ENCODE measurements at regions not wholly inside any gene's neighbourhood (a gene's known extent, or its start where the extent isn't known, plus 50 kb on each side); places are given as distances from the start of the nearest gene placed in this dataset.
A peak's percentile ranks its signal among the peaks of the same experiment; 100 is the strongest.

- Histone ChIP-seq H3K79me2 (ENCODE audit: control insufficient read depth, insufficient read depth, low read length) (no peaks in the 10 kb centered on the region), H3K36me3 (ENCODE audit: control insufficient read depth, insufficient read depth, low read length) (no peaks in the 10 kb centered on the region), H3K4me1 (ENCODE audit: control insufficient read depth, extremely low read depth, insufficient read depth, low read length) (no peaks in the 10 kb centered on the region), H3K4me2 (ENCODE audit: extremely low read depth, insufficient read depth, low read length) (peak overlapping the region; percentile 8), H3K4me3 (replicated peaks in 1 of 4; ENCODE audit: control extremely low read depth in 1 of 4, insufficient read depth in 1 of 4, low read depth in 3 of 4, low read length in 4 of 4) (no peak overlapping the region), H3K27ac (ENCODE audit: insufficient read depth, low read length) (no peak overlapping the region), H3K27me3 (ENCODE audit: control insufficient read depth, insufficient read depth, low read length) (no peaks in the 10 kb centered on the region), H3K9me3 (ENCODE audit: control insufficient read depth, insufficient read depth, low read depth, low read length) (no peaks in the 10 kb centered on the region), H4K20me1 (ENCODE audit: control insufficient read depth, extremely low read depth, insufficient read depth, low read length) (no peaks in the 10 kb centered on the region), H3K9ac (ENCODE audit: insufficient read depth, low read length) (no peak overlapping the region), H2AFZ (ENCODE audit: low read length) (no peak overlapping the region)
- TF ChIP-seq EZH2 (IDR thresholded peaks at IDR 0.05; ENCODE audit: low read length, missing control alignments) (no peak), CTCF (conservative IDR thresholded peaks at IDR 0.05 in 1 of 2, IDR thresholded peaks at IDR 0.05 in 1 of 2; ENCODE audit: low read depth in 1 of 2, low read length in 2 of 2) (no peak)
- peak in 1 of 2 donors; percentile 11 for DNase-seq (ENCODE audit: low read depth in 2 of 2)
These were observed 168.0 kb downstream of the SPP2 start for GRCh38 chr2:234218266-234219045.

- H4K20me1 ChIP-seq (ENCODE audit: control insufficient read depth, extremely low read depth, insufficient read depth, low read length) = no peaks in the 10 kb centered on the region
- H3K9me3 ChIP-seq (ENCODE audit: control insufficient read depth, insufficient read depth, low read depth, low read length) = no peaks in the 10 kb centered on the region
- no peak for DNase-seq (ENCODE audit: low read depth in 2 of 2)
- no peak overlapping the region for H3K27ac ChIP-seq (ENCODE audit: insufficient read depth, low read length)
- H3K36me3 ChIP-seq (ENCODE audit: control insufficient read depth, insufficient read depth, low read length) = no peaks in the 10 kb centered on the region
- TF ChIP-seq CTCF (conservative IDR thresholded peaks at IDR 0.05 in 1 of 2, IDR thresholded peaks at IDR 0.05 in 1 of 2; ENCODE audit: low read depth in 1 of 2, low read length in 2 of 2) (no peak), EZH2 (IDR thresholded peaks at IDR 0.05; ENCODE audit: low read length, missing control alignments) (no peak)
- no peak overlapping the region for H2AFZ ChIP-seq (ENCODE audit: low read length)
- no peaks in the 10 kb centered on the region for H3K27me3 ChIP-seq (ENCODE audit: control insufficient read depth, insufficient read depth, low read length)
- H3K9ac ChIP-seq (ENCODE audit: insufficient read depth, low read length) = no peak overlapping the region
- H3K4me2 ChIP-seq (ENCODE audit: extremely low read depth, insufficient read depth, low read length) = no peak overlapping the region
- H3K4me3 ChIP-seq (replicated peaks in 1 of 4; ENCODE audit: control extremely low read depth in 1 of 4, insufficient read depth in 1 of 4, low read depth in 3 of 4, low read length in 4 of 4) = no peak overlapping the region
- H3K4me1 ChIP-seq (ENCODE audit: control insufficient read depth, extremely low read depth, insufficient read depth, low read length) = no peaks in the 10 kb centered on the region
- H3K79me2 ChIP-seq (ENCODE audit: control insufficient read depth, insufficient read depth, low read length) = no peaks in the 10 kb centered on the region
These were observed 162.0 kb downstream of the SPP2 start for GRCh38 chr2:234212534-234212933.

GRCh38 chr2:234211797-234212196 is 161.3 kb downstream of the SPP2 start:
- H4K20me1 ChIP-seq (ENCODE audit: control insufficient read depth, extremely low read depth, insufficient read depth, low read length) = no peaks in the 10 kb centered on the region
- H3K79me2 ChIP-seq (ENCODE audit: control insufficient read depth, insufficient read depth, low read length) = no peaks in the 10 kb centered on the region
- TF ChIP-seq EZH2 (IDR thresholded peaks at IDR 0.05; ENCODE audit: low read length, missing control alignments) (no peak), CTCF (conservative IDR thresholded peaks at IDR 0.05 in 1 of 2, IDR thresholded peaks at IDR 0.05 in 1 of 2; ENCODE audit: low read depth in 1 of 2, low read length in 2 of 2) (no peak)
- DNase-seq (ENCODE audit: low read depth in 2 of 2) = peak; percentile 28 to 32
- H3K9ac ChIP-seq (ENCODE audit: insufficient read depth, low read length) = no peak overlapping the region
- H3K36me3 ChIP-seq (ENCODE audit: control insufficient read depth, insufficient read depth, low read length) = no peaks in the 10 kb centered on the region
- H3K27me3 ChIP-seq (ENCODE audit: control insufficient read depth, insufficient read depth, low read length) = no peaks in the 10 kb centered on the region
- no peaks in the 10 kb centered on the region for H3K4me1 ChIP-seq (ENCODE audit: control insufficient read depth, extremely low read depth, insufficient read depth, low read length)
- H3K27ac ChIP-seq (ENCODE audit: insufficient read depth, low read length) = no peak overlapping the region
- H3K4me2 ChIP-seq (ENCODE audit: extremely low read depth, insufficient read depth, low read length) = no peak overlapping the region
- no peak overlapping the region for H2AFZ ChIP-seq (ENCODE audit: low read length)
- H3K4me3 ChIP-seq (replicated peaks in 1 of 4; ENCODE audit: control extremely low read depth in 1 of 4, insufficient read depth in 1 of 4, low read depth in 3 of 4, low read length in 4 of 4) = no peak overlapping the region
- H3K9me3 ChIP-seq (ENCODE audit: control insufficient read depth, insufficient read depth, low read depth, low read length) = no peaks in the 10 kb centered on the region

Data from fibroblast of lung (primary cell).